ENCODE measurements at regions not wholly inside any gene's neighbourhood (a gene's known extent, or its start where the extent isn't known, plus 50 kb on each side); places are given as distances from the start of the nearest gene placed in this dataset.

DNA sequence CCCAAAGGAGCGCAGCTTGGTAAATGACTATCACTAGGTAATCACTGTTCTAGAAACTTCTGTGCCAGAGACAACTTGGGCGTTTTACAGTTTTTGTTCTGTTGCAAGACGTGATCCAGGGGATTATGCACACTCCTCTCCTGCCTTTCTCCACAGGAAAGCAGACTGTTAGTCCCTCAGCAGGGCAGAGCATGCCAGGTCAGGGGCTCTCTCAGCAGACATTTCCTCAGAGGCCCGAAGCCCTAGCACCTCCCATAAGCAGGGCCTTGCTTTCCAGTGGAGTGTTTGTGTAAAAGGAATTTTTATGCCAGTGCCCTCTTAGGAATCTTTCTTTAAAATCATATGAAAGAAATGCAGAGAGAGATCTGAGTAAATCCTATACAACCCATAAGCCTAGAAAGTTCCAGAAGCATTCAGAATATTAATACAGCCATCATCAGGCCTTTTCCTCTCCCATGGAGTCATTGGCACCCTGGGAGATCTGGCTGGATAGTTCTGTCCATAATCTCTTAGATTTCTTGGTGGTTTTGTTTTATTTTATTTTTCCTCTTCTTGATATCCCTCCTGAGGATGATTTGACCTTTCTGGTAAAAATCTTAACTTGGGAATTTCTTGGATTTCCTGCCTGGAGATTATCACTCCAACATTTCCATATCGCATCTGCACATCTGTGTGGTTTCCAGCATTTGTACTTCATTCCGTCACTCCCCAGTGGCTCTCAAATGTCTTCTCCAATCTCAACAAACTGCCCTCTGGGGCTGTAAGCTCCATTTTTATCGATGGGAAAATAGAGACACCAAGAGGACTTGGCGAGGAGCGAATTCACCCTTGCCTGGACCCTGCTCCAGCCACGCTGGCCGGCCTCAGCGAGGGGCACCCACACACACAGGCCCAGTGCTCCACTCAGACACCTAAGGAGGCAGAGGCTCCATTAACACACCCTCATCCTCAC is 116.1 kb downstream of the PSMG1 start:
- no peak for TF ChIP-seq CTCF (IDR thresholded peaks at IDR 0.05; ENCODE audit: unreplicated experiment)
- H3K36me3 Mint-ChIP-seq (ENCODE audit: insufficient read depth) = peaks cover 3% of the 10 kb centered on the region
- H3K27me3 Mint-ChIP-seq = no peaks in the 10 kb centered on the region
- peaks cover 21% of the 10 kb centered on the region for H3K9me3 Mint-ChIP-seq (ENCODE audit: low read depth)
- peaks cover 12% of the 10 kb centered on the region for H3K4me1 Mint-ChIP-seq (ENCODE audit: low read depth)
- no peak overlapping the region for H3K27ac Mint-ChIP-seq
- no peak for DNase-seq (ENCODE audit: low spot score, unreplicated experiment)
- H3K4me3 Mint-ChIP-seq (ENCODE audit: low read depth) = no peak overlapping the region

DNA sequence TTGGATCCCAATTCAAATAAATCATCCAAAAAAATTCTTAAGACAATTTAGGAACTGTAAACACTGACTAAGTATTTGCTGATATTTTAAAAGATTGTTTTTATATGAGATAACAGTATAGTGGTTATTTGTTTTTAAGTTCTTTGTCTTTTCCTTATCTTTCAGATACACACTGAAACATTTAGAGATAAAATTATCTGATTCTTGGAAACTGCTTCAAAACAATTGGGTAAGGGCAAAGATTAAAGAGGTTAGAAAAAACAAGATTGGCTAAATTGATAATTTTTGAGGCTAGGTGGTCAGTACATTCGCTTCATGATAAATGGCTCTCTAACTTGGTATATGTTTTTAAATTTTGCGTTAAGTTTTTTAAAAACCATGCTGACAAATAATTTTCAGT is 117.3 kb downstream of the PSMG1 start:
- DNase-seq (ENCODE audit: low spot score, unreplicated experiment) = no peak
- Mint-ChIP-seq H3K9me3 (ENCODE audit: low read depth) (peaks cover 21% of the 10 kb centered on the region), H3K27ac (no peak overlapping the region), H3K27me3 (no peaks in the 10 kb centered on the region), H3K36me3 (ENCODE audit: insufficient read depth) (peaks cover 3% of the 10 kb centered on the region), H3K4me1 (ENCODE audit: low read depth) (peaks cover 1% of the 10 kb centered on the region), H3K4me3 (ENCODE audit: low read depth) (no peak overlapping the region)
- no peak for TF ChIP-seq CTCF (IDR thresholded peaks at IDR 0.05; ENCODE audit: unreplicated experiment)

GRCh38 chr21:39064325-39065012 is 118.8 kb downstream of the PSMG1 start:
- Mint-ChIP-seq H3K27me3 (peaks cover 8% of the 10 kb centered on the region), H3K27ac (no peak overlapping the region), H3K9me3 (ENCODE audit: low read depth) (peaks cover 16% of the 10 kb centered on the region), H3K36me3 (ENCODE audit: insufficient read depth) (peaks cover 3% of the 10 kb centered on the region), H3K4me1 (ENCODE audit: low read depth) (peaks cover 1% of the 10 kb centered on the region), H3K4me3 (ENCODE audit: low read depth) (no peak overlapping the region)
- DNase-seq (ENCODE audit: low spot score, unreplicated experiment) = no peak
- TF ChIP-seq CTCF (IDR thresholded peaks at IDR 0.05; ENCODE audit: unreplicated experiment) = no peak

GRCh38 chr21:39063517-39063916 is 119.7 kb downstream of the PSMG1 start:
- Mint-ChIP-seq H3K36me3 (ENCODE audit: insufficient read depth) (peaks cover 3% of the 10 kb centered on the region), H3K27ac (no peak overlapping the region), H3K9me3 (ENCODE audit: low read depth) (peaks cover 10% of the 10 kb centered on the region), H3K4me1 (ENCODE audit: low read depth) (peaks cover 1% of the 10 kb centered on the region), H3K4me3 (ENCODE audit: low read depth) (no peak overlapping the region), H3K27me3 (peaks cover 8% of the 10 kb centered on the region)
- no peak for DNase-seq (ENCODE audit: low spot score, unreplicated experiment)
- TF ChIP-seq CTCF (IDR thresholded peaks at IDR 0.05; ENCODE audit: unreplicated experiment) = no peak

GRCh38 chr21:39062196-39062595 is 121.1 kb downstream of the PSMG1 start:
- H3K4me3 Mint-ChIP-seq (ENCODE audit: low read depth) = no peak overlapping the region
- H3K27ac Mint-ChIP-seq = no peak overlapping the region
- TF ChIP-seq CTCF (IDR thresholded peaks at IDR 0.05; ENCODE audit: unreplicated experiment) = no peak
- peaks cover 3% of the 10 kb centered on the region for H3K36me3 Mint-ChIP-seq (ENCODE audit: insufficient read depth)
- no peak for DNase-seq (ENCODE audit: low spot score, unreplicated experiment)
- peaks cover 1% of the 10 kb centered on the region for H3K4me1 Mint-ChIP-seq (ENCODE audit: low read depth)
- peaks cover 9% of the 10 kb centered on the region for H3K9me3 Mint-ChIP-seq (ENCODE audit: low read depth)
- peaks cover 8% of the 10 kb centered on the region for H3K27me3 Mint-ChIP-seq

All from progenitor cell of endocrine pancreas (in vitro differentiated cells).